HG03520 (cell line): ENCODE measurements at regions not wholly inside any gene's neighbourhood (a gene's known extent, or its start where the extent isn't known, plus 50 kb on each side); places are given as distances from the start of the nearest gene placed in this dataset.
"Not testable (repeated sequence)": the region's sequence is repeated elsewhere in the genome, so short reads cannot be mapped to it uniquely, and the experiment has no call there.

ENCODE experiments used
- ATAC-seq: cut with Tn5 transposase; IDR thresholded peaks from one replicate; pipeline ENCODE4 v1.9.1; 2021; ENCODE audit warnings: mild to moderate bottlenecking, moderate library complexity; ENCODE audit not compliant: unreplicated experiment

DNA sequence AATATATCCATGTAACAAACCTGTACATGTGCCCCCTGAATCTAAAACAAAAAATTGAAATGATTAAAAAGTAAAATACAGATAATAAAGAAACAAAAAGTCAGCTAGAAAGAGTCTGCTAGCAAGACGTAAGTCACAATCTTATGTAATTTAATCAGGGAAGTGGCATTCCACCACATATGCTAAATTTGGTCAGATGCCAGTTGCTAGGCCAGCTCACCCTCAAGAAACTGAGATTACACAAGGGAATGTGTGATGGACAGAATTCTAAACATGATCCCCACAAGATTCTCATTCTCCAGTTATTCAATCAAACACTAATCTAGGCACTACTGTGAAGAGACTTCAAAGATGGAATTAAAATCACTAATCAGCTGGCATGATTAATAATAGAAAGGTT is 689.3 kb downstream of the CENPC start:
- no peak for ATAC-seq

DNA sequence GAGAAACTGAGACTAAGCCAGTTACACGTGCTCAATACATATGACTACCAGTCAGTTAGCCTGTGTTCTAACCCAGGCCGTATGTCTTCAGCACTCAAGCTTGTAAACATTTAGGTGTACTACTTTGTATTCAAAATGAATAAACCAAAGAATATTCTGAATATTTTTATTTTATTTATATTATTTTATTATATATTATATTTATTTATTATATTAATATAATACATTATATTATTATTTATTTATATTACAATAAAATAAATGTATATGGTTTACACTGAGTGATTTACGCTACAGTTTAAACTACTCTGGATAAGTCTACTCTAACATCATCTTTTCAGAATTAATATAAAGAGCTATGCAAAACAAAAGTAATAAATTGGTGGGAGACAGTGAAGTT is 691.5 kb downstream of the CENPC start:
- no peak for ATAC-seq

DNA sequence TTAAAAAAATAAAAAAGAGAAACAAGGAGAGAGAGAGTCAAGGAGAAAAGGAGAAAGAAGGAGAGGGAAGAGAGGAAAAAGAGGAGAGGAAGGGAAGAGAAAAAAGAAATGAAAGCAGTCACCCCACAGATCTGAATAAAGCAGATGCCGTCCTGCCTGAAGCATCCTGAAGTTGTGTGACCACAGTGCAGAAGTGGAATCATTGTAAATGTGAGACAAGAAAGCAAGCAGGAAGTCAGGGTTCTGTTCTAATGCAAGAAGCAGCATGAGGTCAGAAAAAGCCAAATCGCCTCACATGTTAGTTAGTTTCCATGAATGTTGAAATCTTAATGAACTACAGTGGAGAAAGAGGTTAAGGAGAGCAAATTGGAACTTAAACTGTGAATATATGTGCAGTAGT is 692.5 kb downstream of the CENPC start:
- ATAC-seq, result no peak

DNA sequence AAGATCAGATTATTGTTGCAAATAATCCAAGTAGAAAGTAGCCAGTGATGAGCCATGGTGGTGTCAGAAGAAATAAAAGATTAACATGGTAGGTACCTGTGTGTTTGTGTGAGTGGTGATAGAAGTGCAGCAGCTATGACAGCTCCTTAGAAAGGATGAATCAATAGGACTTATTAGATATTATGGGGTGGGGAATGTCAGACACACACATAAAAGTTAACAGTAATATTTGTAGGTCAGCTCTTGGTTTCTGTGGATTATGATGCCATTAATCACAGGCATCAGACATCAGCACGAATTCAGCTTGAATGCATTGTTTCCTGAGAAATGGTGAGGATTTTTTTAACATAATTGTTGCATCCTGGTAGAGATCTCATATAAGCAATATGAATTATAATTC is 695.7 kb downstream of the CENPC start:
- no peak for ATAC-seq

DNA sequence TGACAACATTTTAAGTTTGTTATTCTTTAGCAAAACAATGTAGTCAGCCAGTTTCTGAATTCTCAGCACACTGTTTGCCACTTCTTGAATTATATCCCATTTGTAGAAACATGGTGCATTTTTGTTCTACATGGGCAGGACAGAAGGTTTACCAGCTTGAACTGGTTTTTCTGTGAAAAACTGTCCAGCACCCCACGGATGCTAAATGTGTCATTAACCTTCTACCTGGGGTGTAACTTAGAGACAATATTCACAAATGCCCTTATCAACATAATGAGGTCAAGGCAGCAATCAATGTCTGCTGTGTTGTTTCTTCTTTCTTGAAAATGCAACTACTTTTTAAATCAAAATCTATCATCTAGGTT is 702.6 kb downstream of the CENPC start:
- no peak for ATAC-seq

DNA sequence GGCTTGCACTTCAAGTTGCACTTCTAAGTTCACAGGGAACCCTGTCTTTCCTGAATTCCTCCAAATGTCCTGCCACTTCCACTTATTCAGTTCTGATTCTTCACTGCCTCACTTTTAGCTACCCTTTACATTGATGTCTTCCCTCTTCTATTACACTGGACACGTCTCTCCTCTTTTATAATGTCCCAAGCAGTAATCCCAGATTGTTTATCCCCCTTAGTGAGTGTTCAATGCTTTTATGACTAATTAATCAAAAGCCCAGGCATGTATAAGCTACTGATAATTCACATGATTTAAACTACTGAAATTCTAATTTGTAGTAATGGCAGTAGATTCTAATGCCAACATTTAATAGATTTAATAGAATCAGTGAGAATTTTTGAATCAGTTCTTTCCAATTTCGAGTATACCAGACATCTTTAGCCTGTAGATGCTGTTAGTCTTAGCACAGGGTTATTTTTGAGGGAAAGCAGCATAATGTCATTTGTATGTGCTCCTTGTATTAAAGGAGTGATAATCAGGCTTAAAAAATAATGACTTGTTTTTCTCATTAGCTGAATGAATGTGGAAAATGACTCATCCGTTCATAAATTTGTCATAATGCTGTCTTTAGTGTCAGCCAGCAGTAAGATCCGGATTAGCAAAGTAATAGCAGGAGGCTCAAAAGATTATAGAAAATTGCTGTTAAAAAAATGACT is 703.1 kb downstream of the CENPC start:
- no peak for ATAC-seq

DNA sequence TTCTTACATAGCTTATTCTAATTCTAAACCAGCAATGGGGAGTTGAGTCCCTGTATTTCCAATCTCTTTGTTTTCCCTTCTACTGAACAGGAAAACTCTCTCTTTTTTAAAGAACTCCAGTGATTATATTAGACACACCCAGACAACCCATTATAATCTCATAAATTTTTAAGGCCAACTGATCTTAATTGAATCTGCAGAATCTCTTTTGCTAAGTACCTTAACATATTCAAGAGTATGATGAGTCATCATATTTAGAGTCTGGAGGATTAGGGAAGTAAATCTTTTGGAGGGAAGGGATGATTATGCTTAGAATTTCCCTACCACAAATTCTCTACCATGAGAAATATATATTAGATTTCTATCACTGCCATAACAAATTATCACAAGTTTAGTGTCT is 705.1 kb downstream of the CENPC start:
- ATAC-seq, result no peak

DNA sequence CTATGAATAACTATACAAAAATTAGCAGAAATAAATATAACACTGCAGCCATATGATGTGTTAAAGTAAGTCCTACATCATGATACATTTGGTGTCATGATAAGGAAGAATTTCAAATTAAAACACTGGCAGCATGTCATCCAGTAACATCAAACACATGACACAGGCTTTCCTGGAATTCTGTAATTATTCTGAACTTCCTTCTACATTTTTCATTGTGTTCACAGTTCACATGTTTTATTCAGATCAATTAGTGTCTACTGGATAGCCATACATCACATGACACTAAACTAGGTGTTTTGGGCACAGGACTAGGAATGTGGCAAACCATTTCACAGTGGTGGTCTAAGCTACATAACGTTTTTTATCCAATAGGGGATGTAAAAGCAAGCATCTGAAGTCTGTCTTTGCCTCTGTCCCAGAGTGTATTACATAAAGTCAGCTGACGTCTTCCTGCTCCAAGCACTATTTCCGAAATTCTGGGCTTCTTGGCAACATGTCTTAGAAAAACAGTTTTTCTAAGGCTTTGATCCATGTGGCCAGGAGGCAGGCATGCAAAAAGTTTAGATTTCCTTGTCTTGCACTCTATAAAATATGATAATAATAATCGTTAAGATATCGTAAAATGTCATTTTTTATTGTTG is 707.9 kb downstream of the CENPC start:
- no peak for ATAC-seq

DNA sequence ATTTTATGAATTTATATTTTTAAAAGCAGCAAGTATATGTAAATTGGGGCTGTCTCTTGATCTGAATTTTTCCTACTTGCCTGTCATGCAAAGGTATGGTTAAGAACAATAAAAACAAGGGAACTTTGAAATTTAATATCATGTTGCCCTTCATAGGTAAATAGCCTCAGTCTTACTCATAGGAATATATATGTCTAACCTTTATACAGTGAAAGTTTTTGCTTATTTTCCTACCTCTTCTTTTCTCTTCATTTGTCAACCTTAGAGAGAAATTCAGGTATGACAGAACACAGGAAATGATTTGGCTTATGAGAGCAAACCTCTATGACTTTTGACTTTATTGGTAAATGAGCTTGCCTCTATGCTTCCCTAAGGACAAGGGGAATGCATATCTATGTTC is 716.0 kb downstream of the CENPC start:
- ATAC-seq, result no peak

DNA sequence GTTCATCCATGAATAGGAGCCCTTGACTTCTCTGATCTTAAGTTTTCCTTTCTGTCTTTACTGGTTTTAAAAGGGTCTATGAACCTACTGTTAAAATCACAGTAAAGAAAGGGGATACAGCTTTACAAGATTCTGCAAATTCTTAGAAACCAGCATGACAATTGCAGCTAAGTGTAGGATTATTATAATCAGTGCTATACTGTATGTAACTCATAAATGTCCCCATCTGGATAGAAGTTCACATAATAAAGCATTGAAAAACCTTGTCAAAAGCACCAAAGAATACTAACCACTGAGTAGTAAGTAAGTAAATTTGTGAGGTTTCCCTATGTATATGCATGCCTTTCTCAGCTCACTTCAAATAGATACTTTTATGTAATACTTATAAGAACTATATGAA is 724.6 kb downstream of the CENPC start:
- ATAC-seq, result no peak

DNA sequence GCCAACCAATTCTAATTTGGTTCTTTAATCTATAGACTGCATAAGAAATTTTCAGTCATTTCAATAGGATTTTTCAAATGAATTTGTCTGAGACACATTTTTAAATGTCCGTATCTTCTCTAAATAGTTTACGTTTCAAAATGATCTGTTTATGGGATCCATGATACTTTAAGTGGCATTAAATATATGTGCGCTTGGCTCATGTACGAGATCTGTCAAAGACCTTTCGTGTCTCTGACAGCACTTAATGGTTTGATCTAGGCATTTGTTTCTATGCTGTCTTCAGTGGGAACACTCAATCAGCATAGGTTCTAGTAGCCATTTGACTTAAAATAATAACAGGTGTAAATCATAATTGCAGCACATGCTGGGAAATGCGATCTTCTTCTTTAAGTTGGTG is 731.0 kb downstream of the CENPC start:
- no peak for ATAC-seq

DNA sequence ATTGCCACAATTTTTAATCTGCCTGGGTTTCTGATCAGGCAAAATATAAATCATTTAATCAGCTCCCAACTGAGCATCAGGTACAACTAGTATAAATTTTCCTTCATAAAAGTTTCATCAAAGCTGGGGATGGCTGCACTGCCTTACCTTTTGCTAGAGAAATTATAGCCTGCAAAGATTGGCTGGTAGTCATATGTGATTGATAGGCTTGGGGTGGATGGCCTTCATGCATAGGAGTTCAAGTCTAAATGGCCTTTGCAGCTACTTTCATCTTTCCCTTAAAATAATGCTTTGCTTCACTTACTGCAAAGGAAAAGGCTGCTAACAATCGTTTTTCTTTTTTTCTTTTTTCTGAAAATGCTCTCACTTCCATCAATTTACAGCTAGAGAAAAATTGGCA is 739.7 kb downstream of the CENPC start:
- ATAC-seq, result no peak

DNA sequence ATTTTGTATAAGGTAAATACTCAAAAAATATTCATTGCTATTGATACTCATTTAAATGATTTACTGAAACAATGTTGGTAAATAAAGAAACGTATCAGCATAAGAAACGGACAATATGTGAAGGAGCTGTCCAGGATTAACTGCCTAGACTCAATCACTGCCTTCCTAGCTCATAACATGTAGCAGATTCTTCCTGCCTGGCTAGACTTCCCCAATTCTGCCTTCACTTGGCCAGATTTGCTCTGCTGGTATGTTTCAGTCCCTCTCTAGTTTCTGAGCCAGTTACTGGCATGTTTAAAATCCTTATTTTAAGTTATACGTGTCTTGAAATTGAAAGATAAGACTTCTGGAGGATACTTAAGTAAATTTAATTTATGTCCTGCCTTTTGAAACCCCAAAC is 740.3 kb downstream of the CENPC start:
- ATAC-seq, result no peak

DNA sequence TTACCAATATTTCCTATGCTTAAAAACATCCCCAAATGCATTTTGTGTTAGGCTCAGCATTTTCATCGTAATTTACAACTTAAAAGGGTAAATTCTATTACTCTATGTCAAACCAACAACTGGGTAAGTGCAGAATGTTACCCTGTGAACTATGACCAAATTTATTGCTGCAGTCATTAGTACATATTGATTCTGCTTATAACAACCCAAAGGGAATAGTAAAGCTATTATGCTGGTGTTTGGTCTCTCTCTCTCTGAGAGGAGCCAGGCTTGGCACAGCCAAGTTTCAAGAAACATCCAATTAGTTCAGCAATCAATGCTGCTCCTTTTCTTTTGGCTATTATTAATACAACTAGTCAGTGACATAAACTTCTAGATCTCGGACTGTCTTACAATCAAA is 747.7 kb downstream of the CENPC start:
- no peak for ATAC-seq

DNA sequence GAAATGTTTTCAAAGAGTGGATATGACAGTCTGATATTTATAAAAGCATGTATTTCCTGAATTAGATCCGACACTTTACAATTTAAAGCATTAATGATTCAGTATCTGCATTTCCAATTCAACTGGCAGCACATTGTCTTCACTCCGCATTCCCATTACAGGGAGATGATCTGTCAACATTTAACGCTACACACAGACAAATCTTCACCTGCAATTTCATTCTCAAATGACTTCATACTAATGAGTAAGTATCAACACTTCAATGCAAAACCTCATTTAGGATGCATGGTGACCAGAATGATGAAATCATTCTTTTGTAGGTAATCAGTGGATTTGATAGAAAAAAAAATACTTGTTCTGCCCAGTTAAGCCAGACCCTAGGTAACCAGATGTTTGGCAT is 749.6 kb downstream of the CENPC start:
- ATAC-seq, result no peak

DNA sequence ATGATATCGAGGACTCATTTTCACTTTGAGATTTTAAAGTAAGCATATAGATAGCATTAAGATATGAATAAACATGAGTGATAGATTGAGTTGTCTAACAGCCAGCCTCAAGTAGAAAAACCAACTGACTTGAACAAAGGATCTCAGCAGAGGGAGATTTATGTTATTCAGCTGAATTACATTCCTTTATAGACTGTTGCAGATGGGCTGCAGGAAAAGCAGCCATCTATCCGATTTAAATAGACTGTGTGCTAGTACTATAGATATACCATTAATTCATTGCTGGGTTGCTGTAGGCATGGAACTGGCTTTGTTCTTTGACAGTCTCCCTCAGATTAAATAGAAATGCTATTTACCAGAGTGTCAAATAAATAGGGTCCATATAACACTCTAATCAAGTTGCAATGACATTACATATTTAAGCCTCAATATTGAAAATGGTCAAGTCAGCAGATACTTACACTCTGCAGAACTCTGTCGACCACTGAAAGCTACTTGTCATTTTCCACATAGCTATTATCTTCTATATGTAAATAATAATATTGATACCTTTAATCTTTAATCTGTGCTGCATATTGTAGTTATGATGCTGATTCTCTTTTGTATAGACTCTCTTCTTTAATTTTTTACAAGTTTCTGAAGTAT is 750.8 kb downstream of the CENPC start:
- no peak for ATAC-seq

DNA sequence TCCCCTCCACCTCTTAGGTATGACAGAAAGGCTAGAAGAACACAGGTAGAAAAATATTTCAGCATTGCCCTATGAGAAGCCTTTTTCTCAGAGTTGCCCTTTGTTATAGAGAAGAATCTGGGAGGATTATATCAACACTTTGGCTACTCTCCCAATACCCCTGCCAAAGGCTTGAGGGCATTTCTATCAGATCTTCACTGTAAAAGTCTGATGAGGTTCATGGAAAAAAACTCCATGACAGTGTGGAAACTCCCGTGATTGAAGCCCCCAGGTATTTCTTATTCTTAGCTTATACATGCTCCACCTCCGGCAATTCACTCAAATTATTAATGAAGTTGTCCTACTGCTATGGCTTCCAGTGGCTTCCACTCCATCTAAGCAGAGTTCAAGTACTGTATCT is 753.6 kb downstream of the CENPC start:
- no peak for ATAC-seq

DNA sequence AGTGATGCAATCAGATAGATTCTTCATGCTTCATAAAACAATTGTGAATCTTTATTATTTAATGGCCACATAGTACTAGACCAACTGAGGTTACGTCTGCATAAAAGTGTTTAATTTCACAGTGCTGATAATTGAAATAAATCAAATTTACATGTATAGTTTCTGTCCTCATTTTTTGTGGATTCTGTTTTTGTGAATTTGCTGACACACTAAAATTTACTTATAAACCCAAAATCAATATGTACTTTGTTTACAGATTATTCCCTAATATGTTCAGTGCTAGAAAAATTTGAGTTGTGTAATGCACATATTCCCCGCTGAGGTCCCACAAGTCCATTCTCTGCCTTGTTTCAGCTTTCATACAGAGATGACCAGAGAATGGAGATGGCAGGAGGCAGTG is 759.8 kb downstream of the CENPC start:
- ATAC-seq, result no peak

DNA sequence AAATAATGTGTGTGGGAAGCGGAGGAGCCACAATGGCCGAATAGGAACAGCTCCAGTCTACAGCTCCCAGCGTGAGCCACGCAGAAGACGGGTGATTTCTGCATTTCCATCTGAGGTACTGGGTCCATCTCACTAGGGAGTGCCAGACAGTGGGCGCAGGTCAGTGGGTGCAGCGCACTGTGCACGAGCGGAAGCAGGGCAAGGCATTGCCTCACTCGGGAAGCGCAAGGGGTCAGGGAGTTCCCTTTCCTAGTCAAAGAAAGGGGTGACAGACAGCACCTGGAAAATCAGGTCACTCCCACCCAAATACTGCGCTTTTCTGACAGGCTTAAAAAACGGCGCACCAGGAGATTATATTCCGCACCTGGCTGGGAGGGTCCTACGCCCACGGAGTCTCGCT is 762.6 kb downstream of the CENPC start:
- ATAC-seq, result not testable (repeated sequence)

DNA sequence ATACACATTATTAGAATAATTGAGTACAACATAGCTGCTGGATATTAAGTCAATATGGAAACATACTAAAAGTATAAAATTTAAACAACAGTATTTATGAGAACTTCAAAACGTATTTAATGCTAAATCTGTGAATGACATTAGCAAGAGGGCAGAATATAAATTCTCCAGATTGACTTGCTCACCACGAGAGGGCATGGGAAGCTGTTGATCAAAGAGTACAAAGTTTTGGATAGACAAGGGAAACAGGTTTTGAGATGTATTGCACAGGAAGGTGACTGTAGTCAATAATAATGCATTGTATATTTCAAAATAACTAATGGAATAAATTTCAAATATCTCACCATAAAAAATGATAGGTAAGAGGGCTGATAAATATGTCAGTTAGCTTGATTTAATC is 768.2 kb downstream of the CENPC start:
- no peak for ATAC-seq

DNA sequence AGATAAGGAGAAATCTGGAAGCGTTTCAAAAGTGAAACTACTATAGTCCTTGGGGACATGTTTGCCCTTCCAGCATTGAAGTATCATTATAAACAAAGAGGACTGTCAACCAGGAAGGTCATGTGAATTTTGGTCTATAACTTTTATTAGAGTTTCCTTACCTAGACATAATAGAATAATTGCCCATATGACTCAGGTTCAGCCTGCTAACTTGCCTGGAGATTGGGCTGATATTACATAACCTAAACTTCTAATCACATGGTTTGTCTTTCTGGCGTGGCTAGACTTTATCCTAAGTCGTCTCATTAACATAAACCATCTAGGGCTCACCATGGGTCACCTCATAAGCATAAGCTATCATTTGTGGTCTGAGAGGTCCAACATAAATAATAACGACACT is 775.9 kb downstream of the CENPC start:
- no peak for ATAC-seq

DNA sequence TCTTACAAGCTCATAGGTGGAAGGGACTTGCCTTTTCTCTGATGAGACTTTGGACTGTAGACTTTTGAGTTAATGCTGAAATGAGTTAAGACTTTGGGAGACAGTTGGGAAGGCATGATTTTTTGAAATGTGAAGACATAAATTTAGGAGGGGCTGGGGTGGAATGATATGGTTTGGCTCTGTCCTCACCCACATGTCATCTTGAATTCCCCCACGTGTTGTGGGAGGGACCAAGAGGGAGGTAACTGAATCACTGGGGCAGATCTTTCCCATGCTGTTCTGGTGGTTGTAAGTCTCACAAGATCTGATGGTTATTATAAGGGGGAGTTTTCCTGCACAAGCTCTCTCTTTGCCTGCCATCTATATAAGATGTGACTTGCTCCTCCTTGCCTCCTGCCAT is 777.9 kb downstream of the CENPC start:
- ATAC-seq, result no peak

DNA sequence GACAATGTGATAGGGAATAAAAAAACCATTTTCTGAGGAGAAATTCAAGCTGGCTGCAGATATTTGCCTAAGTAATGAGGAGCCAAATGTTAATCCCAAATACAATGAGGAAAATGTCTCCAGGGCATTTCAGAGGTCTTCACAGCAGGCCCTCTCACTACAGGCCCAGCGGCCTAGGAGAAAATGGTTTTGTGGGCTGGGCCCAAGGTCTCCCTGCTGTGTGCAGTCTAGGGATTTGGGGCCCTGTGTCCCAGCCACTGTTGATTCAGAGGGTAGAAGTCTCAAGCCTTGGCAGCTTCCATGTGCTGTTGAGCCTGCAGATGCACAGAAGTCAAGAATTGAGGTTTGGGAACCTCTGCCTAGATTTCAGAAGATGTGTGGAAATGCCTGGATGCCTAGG is 778.7 kb downstream of the CENPC start:
- no peak for ATAC-seq
